K562 (cell line): ENCODE measurements at regions not wholly inside any gene's neighbourhood (a gene's known extent, or its start where the extent isn't known, plus 50 kb on each side); places are given as distances from the start of the nearest gene placed in this dataset.

ENCODE experiments used
- ATAC-seq: fragments of 200-7000 bp; cut with Tn5 transposase; 3 replicates; pipeline ENCODE4 v1.9.1; 2020; ENCODE audit warnings: moderate library complexity
- BruUV-seq: library from RNA; stranded (reverse); fragments of 400-500 nt; replicated peaks from 2 replicates; lab custom pipeline; 2021; lab: Mats Ljungman, UMichigan
- CTCF ChIA-PET: fragments of 300-600 bp; formaldehyde crosslinking; extraction: SDS; loops from one replicate; lab custom pipeline; 2021; ENCODE audit warnings: low intra/inter-chr PET ratio; lab: Yijun Ruan, JAX
- POLR2A ChIA-PET: fragments of 300-600, 350-650 bp; sonication (Branson Sonifier 250); formaldehyde crosslinking; extraction: SDS; loops from one replicate; lab custom pipeline; 2021; ENCODE audit warnings: antibody characterized with exemption, inconsistent platforms; lab: Yijun Ruan, JAX
- DNase-seq, 4 experiments: peaks; one replicate each; pipeline versions ENCODE4 v3.0.0 to v3.0.0-alpha.2; 2011 to 2018; ENCODE audit warnings: low spot score in 3 of 4, mixed read lengths in 3 of 4; ENCODE audit errors: extremely low read depth in 1 of 4
- FAIRE-seq: peaks from 2 replicates; lab custom pipeline; 2011; peaks lifted over from hg19 to GRCh38; lab: Jason Lieb, UNC
- H2AFZ ChIP-seq: 2 replicates; pipeline ENCODE4 v1.6.0; 2011; ENCODE audit warnings: low read depth, low read length, control low read depth, inconsistent platforms
- H3K27ac ChIP-seq: fragments of 200-600 bp; 3 replicates; pipeline ENCODE4 v1.8.0; 2011; ENCODE audit warnings: low read depth, mild to moderate bottlenecking, control low read depth, inconsistent platforms, low read length, moderate library complexity, mixed read lengths; ENCODE audit errors: extremely low read depth
- H3K27me3 ChIP-seq, 2 experiments: fragments of 300-600 bp in 1 of 2; 2 replicates in 1 of 2; 3 replicates in 1 of 2; pipeline versions ENCODE4 v1.6.0 to v1.8.0; 2011; ENCODE audit warnings: inconsistent platforms in 2 of 2, low read length in 2 of 2, mild to moderate bottlenecking in 1 of 2, mixed read lengths in 1 of 2, moderate library complexity in 1 of 2; ENCODE audit not compliant: control insufficient read depth in 2 of 2, insufficient read depth in 2 of 2
- H3K36me3 ChIP-seq: fragments of 300-600 bp; 3 replicates; pipeline ENCODE4 v1.8.0; 2011; ENCODE audit warnings: mild to moderate bottlenecking, low read length, inconsistent platforms; ENCODE audit not compliant: control insufficient read depth, insufficient read depth
- H3K4me1 ChIP-seq, 2 experiments: fragments of 200-600 bp in 1 of 2; replicated peaks in 1 of 2; 2 replicates in 1 of 2; 3 replicates in 1 of 2; pipeline versions ENCODE4 v1.5.1 to v1.8.0; 2011; ENCODE audit warnings: inconsistent platforms in 2 of 2, low read length in 2 of 2, mild to moderate bottlenecking in 1 of 2, mixed read lengths in 1 of 2, moderate library complexity in 1 of 2; ENCODE audit not compliant: control insufficient read depth in 2 of 2, insufficient read depth in 2 of 2
- H3K4me2 ChIP-seq: 2 replicates; pipeline ENCODE4 v1.6.1; 2011; ENCODE audit warnings: low read length, control low read depth, inconsistent platforms, mixed read lengths; ENCODE audit not compliant: insufficient read depth
- H3K4me3 ChIP-seq: fragments of 200-600 bp; sonication (generic), shearing (Covaris generic); 2 replicates; pipeline ENCODE4 v1.5.1; 2016; ENCODE audit warnings: control low read depth, inconsistent platforms
- H3K79me2 ChIP-seq: fragments of 200-600 bp; 3 replicates; pipeline ENCODE4 v1.8.0; 2011; ENCODE audit warnings: low read length, inconsistent platforms; ENCODE audit not compliant: control insufficient read depth, insufficient read depth
- H3K9ac ChIP-seq, 2 experiments: 2 replicates each; pipeline versions ENCODE4 v1.6.0 to v1.6.1; 2011; ENCODE audit warnings: low read depth in 2 of 2, low read length in 2 of 2, control low read depth in 1 of 2, inconsistent platforms in 1 of 2, mild to moderate bottlenecking in 1 of 2, mixed read lengths in 1 of 2; ENCODE audit not compliant: insufficient read depth in 1 of 2
- H3K9me1 ChIP-seq: one replicate; pipeline ENCODE4 v1.6.0; 2011; ENCODE audit warnings: inconsistent platforms, mild to moderate bottlenecking, low read length, moderate library complexity; ENCODE audit not compliant: control insufficient read depth, insufficient read depth
- H3K9me3 ChIP-seq: replicated peaks from 2 replicates; pipeline ENCODE4 v1.5.1; 2011; ENCODE audit warnings: low read depth, low read length, inconsistent platforms; ENCODE audit not compliant: control insufficient read depth, insufficient read depth
- H4K20me1 ChIP-seq: replicated peaks from 2 replicates; pipeline ENCODE4 v1.6.1; 2011; ENCODE audit warnings: low read length, inconsistent platforms, mixed read lengths; ENCODE audit not compliant: control insufficient read depth, insufficient read depth
- JUN ChIP-seq, 2 experiments: sonication (generic) in 1 of 2; formaldehyde crosslinking in 1 of 2; IDR thresholded peaks; 2 replicates each; pipeline versions ENCODE4 v1.6.1 to v1.8.0; 2012 to 2022; ENCODE audit warnings: borderline replicate concordance in 2 of 2, mild to moderate bottlenecking in 2 of 2, improper control_type of control experiment in 1 of 2, low read depth in 1 of 2, low read length in 1 of 2, missing genetic modification reagents in 1 of 2
- JUND ChIP-seq, 2 experiments: IDR thresholded peaks; 2 replicates in 1 of 2; 3 replicates in 1 of 2; pipeline ENCODE4 v1.6.1; 2011; ENCODE audit warnings: borderline replicate concordance in 2 of 2, low read depth in 2 of 2, low read length in 2 of 2, improper control_type of control experiment in 1 of 2, missing biosample characterization in 1 of 2, missing genetic modification characterization in 1 of 2, missing genetic modification reagents in 1 of 2
- PRPF4 ChIP-seq: fragments of 200-400 bp; formaldehyde crosslinking; IDR thresholded peaks from one replicate; pipeline ENCODE4 v1.6.1; 2017; ENCODE audit warnings: low read length, low read depth, mild to moderate bottlenecking; ENCODE audit not compliant: insufficient read depth, poor library complexity, severe bottlenecking
- XRCC4 ChIP-seq: IDR thresholded peaks from one replicate; pipeline ENCODE4 v1.6.1; 2011; ENCODE audit not compliant: insufficient read depth, insufficient read length; ENCODE audit errors: extremely low read depth
- ZFP1 ChIP-seq: fragments of 450-650 bp; formaldehyde crosslinking; IDR thresholded peaks from 2 replicates; pipeline ENCODE4 v1.4.0; 2020; ENCODE audit warnings: mild to moderate bottlenecking, mixed read lengths
- ZNF511 ChIP-seq: sonication (generic); formaldehyde crosslinking; IDR thresholded peaks from 2 replicates; pipeline ENCODE4 v1.8.0; 2022; ENCODE audit warnings: mild to moderate bottlenecking, missing genetic modification reagents
- WGBS: fragments of 100-300 bp; shearing (Covaris generic); methylation state at CpG from one replicate; pipeline ENCODE4 v1.1.6; 2016; ENCODE audit warnings: low coverage, mixed read lengths; ENCODE audit not compliant: insufficient coverage; ENCODE audit errors: missing lambda C conversion rate; 5-methylcytosine and 5-hydroxymethylcytosine counted together
- in situ Hi-C: fragments of 300-500 bp; cut with MboI; formaldehyde crosslinking; loops from 4 replicates; pipeline ENCODE4 v1.15.0; 2018; ENCODE audit warnings: inconsistent platforms, mixed read lengths
- intact Hi-C: fragments of 100-400 bp; cut with micrococcal nuclease; formaldehyde crosslinking; loops from 2 replicates; pipeline ENCODE4 v1.14.2; 2022

- H3K4me1 ChIP-seq, result no peaks in the 10 kb centered on the region; a peak in 1 of 5 replicates
- 0% methylated on average over 2 of the region's 2 CpGs for WGBS
- ATAC-seq (no peak), DNase-seq (no peak), FAIRE-seq (no peak)
- no peak overlapping the region for H3K27ac ChIP-seq
- no peaks in the 10 kb centered on the region for H3K9me1 ChIP-seq
- in situ Hi-C loops, result no loop called here
- no peak overlapping the region for H2AFZ ChIP-seq
- H3K4me2 ChIP-seq, result no peak overlapping the region
- H4K20me1 ChIP-seq, result no peaks in the 10 kb centered on the region
- no TSS peak for BruUV-seq
- no peaks in the 10 kb centered on the region for H3K79me2 ChIP-seq
- H3K36me3 ChIP-seq, result no peaks in the 10 kb centered on the region
- intact Hi-C loops, result no loop called here
- no peak overlapping the region for H3K9ac ChIP-seq
- no peaks in the 10 kb centered on the region for H3K27me3 ChIP-seq
- TF ChIP-seq ZFP1, result no peak
- TF ChIP-seq XRCC4, result no peak
- TF ChIP-seq PRPF4, result no peak
- TF ChIP-seq ZNF511 (CRISPR knock-in tag), result no peak
- H3K9me3 ChIP-seq, result no peaks in the 10 kb centered on the region
- ChIA-PET POLR2A (no interaction called here), CTCF (no interaction called here)
- no peak overlapping the region for H3K4me3 ChIP-seq
These were observed 230.5 kb downstream of the ATPSCKMT start for GRCh38 chr5:10019236-10019635.

- intact Hi-C loops (no loop called here), in situ Hi-C loops (no loop called here)
- no peak overlapping the region for H3K4me3 ChIP-seq
- no peak overlapping the region for H3K9ac ChIP-seq
- CTCF ChIA-PET, result no interaction called here
- H3K27me3 ChIP-seq, result no peaks in the 10 kb centered on the region
- POLR2A ChIA-PET, result no interaction called here
- H3K36me3 ChIP-seq, result no peaks in the 10 kb centered on the region
- DNase-seq, result no peak
- H2AFZ ChIP-seq, result no peak overlapping the region
- no peak overlapping the region for H3K4me2 ChIP-seq
- WGBS, result 0% methylated on average over 5 of the region's 5 CpGs
- H3K79me2 ChIP-seq, result no peaks in the 10 kb centered on the region
- no peak for FAIRE-seq
- no peaks in the 10 kb centered on the region for H3K9me3 ChIP-seq
- H3K9me1 ChIP-seq, result no peaks in the 10 kb centered on the region
- no peak overlapping the region for H3K27ac ChIP-seq
- no TSS peak for BruUV-seq
- H3K4me1 ChIP-seq, result no peaks in the 10 kb centered on the region; a peak in 1 of 5 replicates
- ATAC-seq, result no peak
- H4K20me1 ChIP-seq, result no peaks in the 10 kb centered on the region
- TF ChIP-seq JUND (IDR thresholded peaks at IDR 0.05; ENCODE audit: borderline replicate concordance, low read depth, low read length) (peak; percentile 30; the same call in 1 of the 2 replicates), JUND (tag; IDR thresholded peaks at IDR 0.05; ENCODE audit: borderline replicate concordance, low read depth, low read length) (0 out of 3 replicates have a peak, but pooled peaks have one; percentile 34), JUN (IDR thresholded peaks at IDR 0.05; ENCODE audit: borderline replicate concordance, low read depth, low read length) (peak; percentile 40; the same call in 1 of the 2 replicates), JUN (CRISPR knock-in tag; IDR thresholded peaks at IDR 0.05; ENCODE audit: borderline replicate concordance) (no peak)
These were observed 231.3 kb downstream of the ATPSCKMT start for GRCh38 chr5:10018201-10019069.
